Upper lobe of left lung (tissue), 6 donors: ENCODE measurements at regions not wholly inside any gene's neighbourhood (a gene's known extent, or its start where the extent isn't known, plus 50 kb on each side); places are given as distances from the start of the nearest gene placed in this dataset.

Experiments
- ATAC-seq, 2 donors: fragments of 200-7000 bp; cut with Tn5 transposase; one replicate each; pipeline ENCODE4 v1.9.1; 2022; ENCODE audit warnings: mild to moderate bottlenecking in 2 of 2, moderate library complexity in 2 of 2; ENCODE audit not compliant: low FRiP score in 2 of 2
- DNase-seq, 2 donors: peaks; one replicate each; pipeline ENCODE4 v3.0.0-alpha.2; 2019 to 2020
- H3K27ac ChIP-seq, 4 donors: fragments of 200-600 bp; sonication (generic); one replicate each; pipeline ENCODE4 v1.5.1; 2016 to 2019
- H3K27me3 ChIP-seq, 4 donors: fragments of 200-600 bp; sonication (generic); one replicate each; pipeline ENCODE4 v1.5.1; 2017 to 2019
- H3K36me3 ChIP-seq, 4 donors: fragments of 200-600 bp; sonication (generic); one replicate each; pipeline ENCODE4 v1.5.1; 2016 to 2019
- H3K4me1 ChIP-seq, 4 donors: fragments of 200-600 bp; sonication (generic); one replicate each; pipeline ENCODE4 v1.5.1; 2018 to 2019
- H3K4me3 ChIP-seq, 4 donors: fragments of 200-600 bp; sonication (generic); one replicate each; pipeline ENCODE4 v1.5.1; 2017 to 2019; ENCODE audit warnings: mild to moderate bottlenecking in 2 of 4, moderate library complexity in 1 of 4
- H3K9me3 ChIP-seq, 4 donors: fragments of 200-600 bp; sonication (generic); one replicate each; pipeline ENCODE4 v1.5.1; 2018 to 2019
- EP300 ChIP-seq, 4 donors: sonication (generic); formaldehyde crosslinking; IDR thresholded peaks; one replicate each; pipeline ENCODE4 v1.5.1; 2017; ENCODE audit warnings: antibody characterized with exemption in 4 of 4, control low read depth in 2 of 4
- POLR2A ChIP-seq, 4 donors: fragments of 450-650 bp; IDR thresholded peaks; one replicate each; pipeline ENCODE4 v1.5.1; 2016 to 2017; ENCODE audit warnings: antibody characterized with exemption in 4 of 4, mild to moderate bottlenecking in 2 of 4
- POLR2AphosphoS5 ChIP-seq, 2 donors: sonication (generic); formaldehyde crosslinking; IDR thresholded peaks; one replicate each; pipeline ENCODE4 v1.5.1; 2017; ENCODE audit warnings: antibody characterized with exemption in 2 of 2
- WGBS, 2 donors: methylation state at CpG; one replicate each; pipeline ENCODE4 v1.1.5; 2017 to 2018; 5-methylcytosine and 5-hydroxymethylcytosine counted together
- TF ChIP-seq, protein P1 (sequence below), 6 experiments: fragments of 450-650 bp in 4 of 6; fragments of 200-600 bp in 2 of 6; sonication (generic) in 2 of 6; IDR thresholded peaks; one replicate each; pipeline ENCODE4 v1.5.1; 2016 to 2019; ENCODE audit warnings: antibody characterized with exemption in 6 of 6
- donor health status: DM: no; HTN: no; CAD: no; lungs with moderate emphysema.
- donor health status: DM: no; HTN: yes; CAD: no; lungs with severe emphysema.

DNA sequence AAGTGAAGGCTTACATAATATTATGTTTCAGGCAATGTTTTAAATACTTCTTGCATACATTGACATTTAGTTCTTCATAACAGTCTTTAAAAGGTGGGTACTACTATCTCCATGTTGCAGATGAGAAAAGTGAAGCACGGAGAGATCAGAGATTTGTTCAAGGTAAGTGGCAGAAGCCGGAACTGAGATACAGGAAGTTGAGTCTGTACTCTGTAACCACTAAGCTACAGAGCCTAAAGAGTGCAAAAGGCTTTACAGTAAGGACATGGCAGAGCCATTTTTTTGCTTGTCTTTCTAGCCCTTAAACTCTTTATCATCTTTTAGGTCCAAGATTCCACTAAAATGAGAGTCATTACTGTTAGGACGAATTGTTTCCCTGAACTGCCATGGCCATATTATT lies 186.5 kb upstream of the PEX5L start:
- peaks cover 0 to 8% (median 0%) of the 10 kb centered on the region in 4 donors for H3K9me3 ChIP-seq
- H3K4me1 ChIP-seq = no peaks in the 10 kb centered on the region
- no peaks in the 10 kb centered on the region for H3K27me3 ChIP-seq
- WGBS, 2 donors = 66 to 78% methylated on average over 3 of the region's 3 CpGs
- DNase-seq = no peak
- H3K4me3 ChIP-seq = no peak overlapping the region
- TF ChIP-seq POLR2A (IDR thresholded peaks at IDR 0.05) (no peak), EP300 (IDR thresholded peaks at IDR 0.05) (no peak)
- no peak for ATAC-seq
- H3K27ac ChIP-seq = no peak overlapping the region
- H3K36me3 ChIP-seq = no peaks in the 10 kb centered on the region

DNA sequence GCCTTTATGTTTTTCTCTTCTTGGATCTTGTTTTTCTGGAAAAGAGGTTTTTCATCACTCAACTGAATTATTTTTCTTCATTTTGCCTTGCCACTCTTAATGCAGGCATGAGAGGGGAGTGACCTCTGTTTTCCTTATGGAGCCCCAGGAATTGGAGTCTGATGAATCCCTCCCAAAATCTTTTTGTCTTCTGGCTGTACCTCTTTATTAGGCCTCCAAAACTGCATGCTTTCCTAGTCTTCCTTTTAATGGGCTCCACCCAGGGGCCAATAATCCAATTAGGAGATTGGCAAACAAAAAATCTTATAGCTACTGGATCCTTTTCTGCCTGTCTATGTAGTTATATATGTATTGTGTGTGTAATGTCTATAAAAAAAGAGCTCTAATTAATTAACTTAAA lies 192.4 kb upstream of the PEX5L start:
- TF ChIP-seq, protein P1, sequence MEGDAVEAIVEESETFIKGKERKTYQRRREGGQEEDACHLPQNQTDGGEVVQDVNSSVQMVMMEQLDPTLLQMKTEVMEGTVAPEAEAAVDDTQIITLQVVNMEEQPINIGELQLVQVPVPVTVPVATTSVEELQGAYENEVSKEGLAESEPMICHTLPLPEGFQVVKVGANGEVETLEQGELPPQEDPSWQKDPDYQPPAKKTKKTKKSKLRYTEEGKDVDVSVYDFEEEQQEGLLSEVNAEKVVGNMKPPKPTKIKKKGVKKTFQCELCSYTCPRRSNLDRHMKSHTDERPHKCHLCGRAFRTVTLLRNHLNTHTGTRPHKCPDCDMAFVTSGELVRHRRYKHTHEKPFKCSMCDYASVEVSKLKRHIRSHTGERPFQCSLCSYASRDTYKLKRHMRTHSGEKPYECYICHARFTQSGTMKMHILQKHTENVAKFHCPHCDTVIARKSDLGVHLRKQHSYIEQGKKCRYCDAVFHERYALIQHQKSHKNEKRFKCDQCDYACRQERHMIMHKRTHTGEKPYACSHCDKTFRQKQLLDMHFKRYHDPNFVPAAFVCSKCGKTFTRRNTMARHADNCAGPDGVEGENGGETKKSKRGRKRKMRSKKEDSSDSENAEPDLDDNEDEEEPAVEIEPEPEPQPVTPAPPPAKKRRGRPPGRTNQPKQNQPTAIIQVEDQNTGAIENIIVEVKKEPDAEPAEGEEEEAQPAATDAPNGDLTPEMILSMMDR (IDR thresholded peaks at IDR 0.05) = no peak
- TF ChIP-seq POLR2AphosphoS5 (IDR thresholded peaks at IDR 0.05) = no peak
- TF ChIP-seq POLR2A (IDR thresholded peaks at IDR 0.05) = no peak
- TF ChIP-seq EP300 (IDR thresholded peaks at IDR 0.05) = no peak
- no peak for DNase-seq
- H3K27ac ChIP-seq = no peak overlapping the region
- no peak overlapping the region for H3K4me3 ChIP-seq
- no peak for ATAC-seq
- H3K4me1 ChIP-seq = no peaks in the 10 kb centered on the region
- no peaks in the 10 kb centered on the region for H3K27me3 ChIP-seq
- H3K9me3 ChIP-seq = peaks cover 0 to 49% (median 13%) of the 10 kb centered on the region in 4 donors
- H3K36me3 ChIP-seq = no peaks in the 10 kb centered on the region

DNA sequence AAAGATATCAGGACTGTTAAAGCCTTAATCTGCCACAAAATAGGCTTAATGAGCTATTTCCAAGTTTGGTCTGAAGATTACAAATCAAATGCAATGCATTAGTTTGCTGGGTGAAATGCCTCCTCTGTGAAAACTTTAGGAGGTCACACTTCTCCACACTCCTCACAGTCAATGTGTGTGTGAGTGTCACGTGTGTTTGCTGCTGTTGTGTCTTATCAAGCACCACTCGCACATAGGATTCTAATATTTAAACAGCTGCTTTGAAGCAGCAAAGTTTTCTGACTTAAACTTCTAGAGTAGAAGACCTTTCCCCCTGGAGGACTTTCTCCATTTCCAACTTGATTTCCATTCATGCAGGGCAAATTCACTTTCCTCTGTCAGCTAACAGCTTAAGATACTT lies 203.2 kb upstream of the PEX5L start:
- no peaks in the 10 kb centered on the region for H3K27me3 ChIP-seq
- no peaks in the 10 kb centered on the region for H3K4me1 ChIP-seq
- ATAC-seq (no peak), DNase-seq (no peak)
- H3K36me3 ChIP-seq = no peaks in the 10 kb centered on the region
- no peak overlapping the region for H3K4me3 ChIP-seq
- no peak overlapping the region for H3K27ac ChIP-seq
- peaks cover 0 to 6% (median 0%) of the 10 kb centered on the region in 4 donors for H3K9me3 ChIP-seq
- WGBS, 2 donors = 43 to 68% methylated on average over 2 of the region's 2 CpGs
- no peak for TF ChIP-seq POLR2AphosphoS5 (IDR thresholded peaks at IDR 0.05)
- TF ChIP-seq EP300 (IDR thresholded peaks at IDR 0.05) = no peak
- TF ChIP-seq, protein P1 (IDR thresholded peaks at IDR 0.05) = no peak
- no peak for TF ChIP-seq POLR2A (IDR thresholded peaks at IDR 0.05)

DNA sequence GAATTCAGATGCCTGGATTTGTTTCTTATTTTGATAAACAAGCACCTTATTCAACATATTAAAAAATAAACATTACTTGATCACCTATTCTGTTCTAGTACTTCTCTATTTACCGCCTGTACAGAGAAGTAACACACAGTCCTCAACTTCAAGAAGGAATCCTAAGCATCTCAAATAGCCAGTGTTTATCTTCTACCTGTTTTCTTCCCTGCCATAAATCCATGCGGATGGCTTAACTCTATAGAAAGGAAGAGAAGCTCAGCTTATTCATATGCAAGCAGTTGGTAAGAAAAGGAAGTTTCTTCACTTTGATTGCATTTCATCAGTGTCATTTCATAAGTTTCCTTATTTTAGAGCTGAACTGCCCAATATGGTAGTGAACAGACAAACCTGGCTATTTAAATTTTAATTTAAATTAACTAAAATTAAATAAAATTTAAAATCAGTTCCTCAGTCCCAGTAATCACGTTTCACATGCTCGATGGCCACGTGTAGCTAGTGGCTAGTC lies 210.0 kb upstream of the PEX5L start:
- TF ChIP-seq POLR2AphosphoS5 (IDR thresholded peaks at IDR 0.05) (no peak), EP300 (IDR thresholded peaks at IDR 0.05) (no peak), POLR2A (IDR thresholded peaks at IDR 0.05) (no peak)
- TF ChIP-seq, protein P1 (IDR thresholded peaks at IDR 0.05) = no peak

DNA sequence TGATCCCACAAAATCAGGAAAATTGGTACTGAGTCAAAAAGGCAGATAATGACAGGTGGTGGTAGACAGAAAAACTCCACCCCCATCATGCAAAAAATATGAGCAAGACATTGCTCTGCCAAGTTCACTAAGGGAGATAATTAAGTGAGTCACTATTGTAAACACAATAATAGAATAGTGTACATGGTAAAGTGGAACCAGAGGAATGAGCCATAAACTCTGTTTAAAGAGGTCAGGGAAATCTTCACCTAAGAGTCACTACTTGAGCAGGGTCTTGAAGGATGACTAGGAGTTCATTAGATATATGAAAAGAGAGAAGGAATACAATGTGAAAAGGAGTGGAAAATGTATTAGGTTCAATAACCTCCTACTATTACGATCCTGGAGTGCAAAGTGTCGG lies 213.4 kb upstream of the PEX5L start:
- no peaks in the 10 kb centered on the region for H3K9me3 ChIP-seq
- H3K4me3 ChIP-seq = no peak overlapping the region
- ATAC-seq (no peak), DNase-seq (no peak)
- H3K27ac ChIP-seq = no peak overlapping the region
- TF ChIP-seq, protein P1 (IDR thresholded peaks at IDR 0.05) = no peak
- TF ChIP-seq POLR2A (IDR thresholded peaks at IDR 0.05) (no peak), EP300 (IDR thresholded peaks at IDR 0.05) (no peak), POLR2AphosphoS5 (IDR thresholded peaks at IDR 0.05) (no peak)
- no peaks in the 10 kb centered on the region for H3K36me3 ChIP-seq
- no peaks in the 10 kb centered on the region for H3K4me1 ChIP-seq
- no peaks in the 10 kb centered on the region for H3K27me3 ChIP-seq
- WGBS, 2 donors = 55 to 73% methylated on average over 2 of the region's 2 CpGs

More for the DNA sequence above, 210.0 kb upstream of the PEX5L start:
- no peak for ATAC-seq
- DNase-seq = no peak
- Histone ChIP-seq H3K9me3 (no peaks in the 10 kb centered on the region), H3K36me3 (no peaks in the 10 kb centered on the region), H3K27ac (no peak overlapping the region), H3K4me3 (no peak overlapping the region), H3K4me1 (no peaks in the 10 kb centered on the region), H3K27me3 (no peaks in the 10 kb centered on the region)
- WGBS, 2 donors = 53 to 60% methylated on average over 5 of the region's 5 CpGs
